NCI-H2171 (cell line): ENCODE measurements at regions not wholly inside any gene's neighbourhood (a gene's known extent, or its start where the extent isn't known, plus 50 kb on each side); places are given as distances from the start of the nearest gene placed in this dataset.

Source experiments
- DNase-seq: peaks from one replicate; lab custom pipeline; 2025; lab: John Stamatoyannopoulos, UW

DNA sequence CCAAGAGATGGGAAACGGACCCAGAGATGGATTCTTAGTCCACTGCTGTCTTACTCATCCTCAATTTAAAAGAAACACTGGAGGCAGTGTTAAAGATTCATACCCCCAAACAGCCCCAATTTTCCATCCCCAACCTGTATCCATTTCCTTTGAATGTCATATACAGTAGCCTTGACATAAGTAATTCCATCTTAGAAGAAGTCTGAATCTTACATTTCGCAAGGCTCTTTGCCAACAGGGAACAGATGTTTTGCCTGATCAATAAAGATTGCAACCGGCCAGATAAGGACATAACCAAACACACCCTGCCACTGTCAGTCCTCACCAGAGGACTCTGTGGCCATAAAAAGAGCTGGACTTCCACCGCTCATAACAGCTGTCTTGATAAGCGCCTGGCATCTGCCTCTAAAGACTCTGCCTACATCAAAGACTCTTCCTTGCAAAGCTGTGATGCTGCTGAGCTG is 59.0 kb upstream of the MED9 start:
- no peak for DNase-seq

DNA sequence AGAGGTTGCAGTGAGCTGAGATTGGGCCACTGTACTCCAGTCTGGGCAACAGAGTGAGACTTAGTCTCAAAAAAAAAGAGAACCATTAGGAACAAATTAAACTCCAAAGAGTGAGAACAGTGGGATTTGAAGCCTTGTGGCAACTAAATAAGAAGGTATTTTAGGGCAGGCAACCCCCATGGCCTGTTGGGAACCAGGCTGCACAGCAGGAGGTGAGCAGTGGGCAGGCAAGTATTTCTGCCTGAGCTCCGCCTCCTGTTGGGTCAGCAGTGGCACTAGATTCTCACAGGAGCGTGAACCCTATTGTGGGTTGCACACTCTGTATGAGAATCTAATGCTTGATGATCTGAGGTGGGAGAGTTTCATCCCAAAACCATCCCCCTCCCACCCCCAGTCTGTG is 57.6 kb upstream of the MED9 start:
- DNase-seq = no peak

DNA sequence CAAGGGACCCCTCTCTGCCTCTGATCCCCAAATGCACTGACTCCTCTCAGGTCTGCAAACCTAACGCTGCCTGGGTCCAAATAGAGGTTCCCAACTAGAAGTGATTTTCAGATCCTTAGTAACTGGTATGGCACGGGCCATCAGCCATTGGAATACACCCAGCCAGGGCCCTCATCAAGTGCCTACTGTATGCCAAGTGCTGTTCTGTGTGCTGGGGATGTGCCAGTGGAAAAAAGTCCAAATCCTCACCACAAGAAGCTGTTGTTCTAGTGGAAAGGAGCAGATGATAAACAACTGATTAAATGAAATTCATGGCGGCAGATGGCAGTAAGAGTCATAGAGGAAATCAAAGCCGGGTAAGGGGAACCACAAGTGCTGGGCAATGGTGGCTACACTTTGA is 57.2 kb upstream of the MED9 start:
- no peak for DNase-seq

DNA sequence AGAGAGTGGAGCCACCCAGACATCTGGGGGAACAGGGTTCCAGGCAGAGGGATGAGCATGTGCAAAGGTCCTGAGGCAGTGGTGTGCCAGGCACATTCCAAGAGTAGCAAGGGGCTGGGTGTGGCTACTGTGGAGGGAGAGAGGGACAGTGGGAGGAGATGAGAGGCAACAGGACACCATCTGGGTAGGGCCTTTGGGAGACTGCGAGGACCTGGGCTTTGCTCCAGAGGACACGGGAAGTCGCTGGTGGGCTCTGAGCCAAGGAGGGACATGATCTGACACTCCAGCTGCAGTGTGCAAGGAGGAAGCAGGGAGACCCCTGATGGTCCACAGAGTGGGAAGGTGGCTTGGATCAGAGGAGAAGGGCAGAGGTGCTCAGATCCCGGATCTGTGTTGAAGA is 56.7 kb upstream of the MED9 start:
- DNase-seq = no peak

DNA sequence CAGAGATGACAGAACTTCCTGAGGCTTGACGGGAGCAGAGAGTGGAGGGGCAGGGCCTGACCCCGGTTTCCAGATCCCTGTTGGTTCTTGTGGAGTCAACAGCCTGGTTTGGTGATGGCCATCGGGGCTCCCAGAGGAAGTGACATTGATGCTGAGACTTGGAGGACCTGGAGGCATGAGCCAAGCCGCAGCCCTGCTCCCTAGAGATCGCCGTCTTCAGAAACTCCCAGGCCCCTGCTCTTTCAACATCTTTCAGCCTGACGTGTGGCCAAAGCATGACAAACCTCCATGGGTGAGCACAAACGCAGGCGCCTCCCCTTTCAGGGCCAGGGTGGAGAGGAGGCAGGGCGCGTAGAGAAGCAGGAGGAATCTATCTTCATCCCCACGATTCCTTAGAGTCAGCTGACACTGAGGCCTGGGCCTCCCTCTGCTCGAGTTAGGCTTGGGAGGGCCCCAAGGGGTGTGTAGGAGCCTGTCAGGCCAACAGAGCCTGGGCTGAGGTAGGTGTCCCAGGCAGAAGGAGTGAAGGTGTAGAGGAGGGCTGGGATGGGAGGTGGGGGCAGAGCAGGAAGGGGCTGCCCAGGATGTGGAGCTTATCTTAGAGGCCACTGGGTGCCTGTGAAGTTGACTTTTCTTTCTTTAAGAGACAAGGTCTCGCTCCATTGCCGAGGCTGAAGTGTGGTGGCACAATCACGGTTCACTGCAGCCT is 56.1 kb upstream of the MED9 start:
- DNase-seq = no peak

DNA sequence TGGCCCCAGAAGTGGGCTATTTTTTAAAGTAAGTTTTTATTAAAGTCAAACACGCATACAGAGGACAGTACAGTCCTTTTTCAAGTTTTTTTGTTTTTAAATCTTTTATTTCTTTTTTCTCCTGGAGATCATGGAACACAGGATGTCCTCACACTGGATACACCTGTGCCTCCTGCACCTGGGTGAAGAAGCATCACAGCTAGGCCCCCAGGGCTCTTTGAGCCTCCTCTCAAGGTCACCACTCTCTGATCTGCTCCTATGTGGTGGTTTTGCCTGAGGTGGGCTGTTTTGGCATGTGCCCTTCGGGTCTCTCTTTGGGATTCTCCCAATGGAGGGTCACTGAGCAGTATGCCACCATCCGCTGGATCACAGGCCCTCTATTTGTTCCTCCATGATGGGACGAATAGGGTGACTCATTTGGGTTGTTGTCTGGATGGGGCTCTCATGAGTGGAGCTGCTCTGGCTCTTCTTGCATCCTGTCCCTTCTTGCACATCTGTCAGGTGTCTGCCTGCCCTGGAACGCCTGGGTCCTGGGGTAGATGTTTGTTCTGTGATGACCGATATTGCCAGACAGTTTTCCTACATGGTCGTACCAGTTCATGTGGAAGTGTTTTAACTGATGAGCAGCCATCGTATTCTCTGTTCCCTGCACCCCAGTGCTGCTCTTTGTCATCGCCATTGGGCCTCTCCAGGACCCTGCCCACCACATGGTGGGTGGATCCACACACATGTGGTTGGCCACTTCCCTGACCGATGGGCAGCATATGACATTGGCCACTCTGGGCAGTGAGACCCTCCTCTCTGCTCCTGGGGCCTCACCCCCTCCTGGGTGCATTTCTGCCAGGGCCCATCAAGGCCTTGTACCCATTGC is 55.2 kb upstream of the MED9 start:
- no peak for DNase-seq

DNA sequence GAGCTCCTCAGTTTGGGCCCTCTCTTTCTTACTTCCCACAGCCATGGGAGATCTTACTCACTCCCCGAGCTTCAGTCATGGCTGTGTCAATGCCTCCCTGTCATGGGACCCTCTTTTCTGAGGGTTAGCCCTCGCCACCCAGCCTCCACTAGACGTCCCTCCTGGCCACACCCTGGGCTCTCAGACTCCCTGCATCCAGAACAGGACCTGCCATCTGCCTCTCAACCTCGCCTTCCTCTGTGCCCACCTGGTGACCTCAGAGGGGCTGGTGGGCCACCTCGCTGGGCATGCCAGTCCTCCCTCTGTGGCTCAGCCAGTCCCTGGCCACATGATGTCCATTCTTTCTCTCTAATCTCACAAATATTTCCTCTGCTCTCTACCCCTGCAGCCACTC is 54.6 kb upstream of the MED9 start:
- no peak for DNase-seq

DNA sequence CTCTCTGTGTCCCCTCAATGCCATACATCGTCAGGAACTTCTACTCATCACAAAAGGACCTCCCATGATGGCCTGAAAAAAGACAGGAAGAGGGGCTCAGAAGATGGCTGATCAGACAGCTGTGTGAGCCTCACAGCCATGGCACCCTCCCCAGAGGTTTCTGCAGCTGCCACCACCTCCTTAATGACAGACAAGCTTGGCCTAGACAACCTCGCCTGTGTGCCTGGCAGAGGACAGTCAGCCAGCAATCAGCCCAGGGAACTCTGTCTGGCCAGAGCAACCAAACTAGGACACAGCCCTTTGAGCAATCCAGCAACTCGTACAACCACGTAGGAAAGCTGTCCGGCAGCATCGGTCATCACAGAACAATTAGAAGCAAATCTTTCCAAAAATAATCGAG is 54.2 kb upstream of the MED9 start:
- no peak for DNase-seq

DNA sequence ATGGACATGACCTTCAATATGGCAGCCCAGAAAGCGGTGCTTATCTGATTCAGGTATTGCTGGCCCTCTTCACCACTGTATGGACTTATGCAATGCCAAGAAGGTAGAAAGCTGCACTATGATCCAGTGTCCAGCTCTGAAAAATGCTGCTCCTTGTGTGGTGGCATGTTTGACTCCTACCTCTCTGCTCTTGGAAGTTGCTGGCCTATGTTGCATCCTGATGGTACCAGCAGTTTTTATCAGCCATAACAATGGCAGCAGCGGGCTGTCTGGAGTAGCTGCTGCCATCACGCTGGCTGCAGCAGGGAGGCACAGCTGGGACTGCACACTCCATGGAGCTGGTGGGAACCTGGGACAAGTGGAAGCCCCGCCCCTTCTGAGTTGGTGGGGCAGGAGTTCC is 53.1 kb upstream of the MED9 start:
- no peak for DNase-seq

DNA sequence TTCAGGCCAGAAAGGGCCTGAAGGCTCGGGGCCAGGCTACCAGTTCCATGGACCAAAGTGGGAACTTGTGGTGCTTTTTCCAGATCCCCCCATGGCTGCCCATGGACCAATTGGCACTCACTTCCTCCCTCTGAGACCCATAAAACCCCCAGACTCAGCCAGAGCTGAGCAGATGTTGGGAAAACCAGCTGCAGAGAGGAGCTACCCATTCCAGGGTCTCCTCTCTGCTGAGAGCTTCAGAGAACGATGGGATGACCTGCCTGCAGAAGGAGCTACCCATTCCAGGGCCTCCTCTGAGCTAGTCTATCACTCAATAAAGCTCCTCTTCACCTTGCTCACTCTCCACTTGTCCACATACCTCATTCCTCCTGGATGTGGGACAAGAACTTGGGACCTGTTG is 52.2 kb upstream of the MED9 start:
- DNase-seq = no peak

DNA sequence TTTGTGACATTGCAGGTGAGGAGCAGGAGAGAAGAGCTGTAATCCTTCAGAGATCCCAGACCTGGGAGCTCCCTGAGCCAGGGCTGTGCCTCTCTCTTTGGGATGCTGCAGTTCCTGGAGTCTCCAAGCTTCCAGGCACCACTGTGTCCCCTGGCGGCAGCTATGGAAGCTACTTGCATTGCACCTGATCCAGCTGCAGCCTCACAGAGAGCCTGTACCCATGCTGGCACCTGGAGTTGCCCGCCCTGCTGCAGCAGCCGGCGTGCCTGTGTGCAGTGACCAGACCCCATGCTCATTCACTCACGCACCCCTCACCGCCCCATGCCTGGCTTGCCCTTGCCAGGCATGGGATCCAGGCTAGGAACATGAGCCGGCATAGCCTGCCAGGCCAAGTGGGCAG is 51.8 kb upstream of the MED9 start:
- DNase-seq = no peak

DNA sequence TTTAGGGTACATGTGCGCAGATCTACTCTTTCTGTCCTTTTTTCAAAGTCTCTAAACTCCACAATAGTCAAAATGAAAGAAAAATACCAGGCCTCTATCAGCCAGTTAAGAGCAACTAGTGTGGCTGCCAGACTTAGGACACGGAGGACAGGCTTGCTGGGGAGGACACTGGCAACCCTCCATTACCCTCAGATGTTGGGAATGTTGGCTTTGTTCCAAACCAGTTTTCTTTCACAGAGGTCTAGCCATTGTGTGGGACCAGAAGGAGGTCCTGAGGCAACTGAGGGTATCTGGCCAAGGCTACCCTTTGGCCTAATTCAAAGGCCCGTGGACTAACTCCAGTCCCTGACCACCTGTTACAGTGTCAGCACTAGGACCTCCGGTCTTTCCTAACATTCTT is 51.2 kb upstream of the MED9 start:
- DNase-seq = no peak

DNA sequence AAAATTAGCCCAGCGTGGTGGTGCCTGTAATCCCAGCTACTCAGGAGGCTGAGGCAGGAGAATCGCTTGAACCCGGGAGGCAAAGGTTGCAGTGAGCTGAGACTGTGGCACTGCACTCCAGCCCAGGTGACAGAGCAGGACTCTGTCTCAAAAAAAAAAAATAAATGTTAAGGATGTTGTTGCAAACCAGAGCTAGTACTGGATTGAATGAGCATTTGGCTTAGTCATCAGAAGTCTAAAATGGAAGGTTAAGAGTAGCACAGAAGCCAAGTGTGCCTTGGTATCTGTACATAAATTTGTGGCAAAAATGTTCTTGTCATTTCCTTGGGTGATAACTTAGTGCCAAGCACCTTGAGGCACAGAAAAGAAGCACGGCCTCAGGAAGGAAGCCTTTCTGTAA is 50.6 kb upstream of the MED9 start:
- DNase-seq = no peak
